GM12875 (cell line): ENCODE measurements at regions not wholly inside any gene's neighbourhood (a gene's known extent, or its start where the extent isn't known, plus 50 kb on each side); places are given as distances from the start of the nearest gene placed in this dataset.

Experiments used
- H3K4me3 ChIP-seq: one replicate; pipeline ENCODE4 v1.5.1; 2011; ENCODE audit warnings: low read depth, low read length, control low read depth
- TF ChIP-seq, protein P1 (sequence below): IDR thresholded peaks from 2 replicates; pipeline ENCODE4 v1.5.1; 2011; ENCODE audit warnings: low read depth, mild to moderate bottlenecking, control low read depth, inconsistent platforms, low read length, moderate library complexity, borderline replicate concordance; ENCODE audit not compliant: insufficient read depth

DNA sequence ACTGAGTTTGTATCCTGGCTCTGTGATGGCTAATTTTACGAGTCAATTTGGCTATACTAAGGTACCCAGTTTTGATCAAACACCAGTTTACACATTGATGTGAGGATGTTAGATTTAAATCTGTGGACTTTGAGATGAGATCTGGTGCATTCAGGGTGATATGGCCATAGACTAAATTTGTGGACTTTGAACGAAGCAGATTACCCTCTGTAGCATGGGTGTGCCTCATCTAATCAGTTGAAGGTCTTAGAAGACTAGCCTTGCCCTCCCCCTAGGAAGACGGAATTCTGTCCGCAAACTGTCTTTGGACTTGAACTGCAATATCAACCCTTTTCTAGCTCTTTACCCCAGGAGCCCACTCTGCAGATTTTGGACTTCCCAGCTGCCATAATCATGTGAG lies 547.8 kb upstream of the CITED2 start:
- no peak overlapping the region for H3K4me3 ChIP-seq
- TF ChIP-seq, protein P1, sequence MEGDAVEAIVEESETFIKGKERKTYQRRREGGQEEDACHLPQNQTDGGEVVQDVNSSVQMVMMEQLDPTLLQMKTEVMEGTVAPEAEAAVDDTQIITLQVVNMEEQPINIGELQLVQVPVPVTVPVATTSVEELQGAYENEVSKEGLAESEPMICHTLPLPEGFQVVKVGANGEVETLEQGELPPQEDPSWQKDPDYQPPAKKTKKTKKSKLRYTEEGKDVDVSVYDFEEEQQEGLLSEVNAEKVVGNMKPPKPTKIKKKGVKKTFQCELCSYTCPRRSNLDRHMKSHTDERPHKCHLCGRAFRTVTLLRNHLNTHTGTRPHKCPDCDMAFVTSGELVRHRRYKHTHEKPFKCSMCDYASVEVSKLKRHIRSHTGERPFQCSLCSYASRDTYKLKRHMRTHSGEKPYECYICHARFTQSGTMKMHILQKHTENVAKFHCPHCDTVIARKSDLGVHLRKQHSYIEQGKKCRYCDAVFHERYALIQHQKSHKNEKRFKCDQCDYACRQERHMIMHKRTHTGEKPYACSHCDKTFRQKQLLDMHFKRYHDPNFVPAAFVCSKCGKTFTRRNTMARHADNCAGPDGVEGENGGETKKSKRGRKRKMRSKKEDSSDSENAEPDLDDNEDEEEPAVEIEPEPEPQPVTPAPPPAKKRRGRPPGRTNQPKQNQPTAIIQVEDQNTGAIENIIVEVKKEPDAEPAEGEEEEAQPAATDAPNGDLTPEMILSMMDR: no peak

DNA sequence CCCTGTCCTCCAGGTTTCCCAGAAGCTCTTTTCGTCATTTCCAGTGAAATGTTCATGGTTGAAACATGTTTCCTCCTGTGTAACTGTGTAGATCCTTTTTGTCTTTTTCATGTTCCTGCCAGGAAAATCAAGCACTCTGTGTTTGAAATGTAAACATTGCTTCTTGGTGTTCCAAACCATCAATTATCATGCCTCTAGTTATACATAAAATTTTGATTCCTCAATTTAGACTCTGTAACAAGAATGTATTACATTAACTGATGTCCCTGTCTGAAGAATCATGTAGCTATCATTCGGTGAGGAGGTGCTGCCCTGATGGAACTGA lies 546.3 kb upstream of the CITED2 start:
- H3K4me3 ChIP-seq: no peak overlapping the region
- TF ChIP-seq, protein P1: no peak

DNA sequence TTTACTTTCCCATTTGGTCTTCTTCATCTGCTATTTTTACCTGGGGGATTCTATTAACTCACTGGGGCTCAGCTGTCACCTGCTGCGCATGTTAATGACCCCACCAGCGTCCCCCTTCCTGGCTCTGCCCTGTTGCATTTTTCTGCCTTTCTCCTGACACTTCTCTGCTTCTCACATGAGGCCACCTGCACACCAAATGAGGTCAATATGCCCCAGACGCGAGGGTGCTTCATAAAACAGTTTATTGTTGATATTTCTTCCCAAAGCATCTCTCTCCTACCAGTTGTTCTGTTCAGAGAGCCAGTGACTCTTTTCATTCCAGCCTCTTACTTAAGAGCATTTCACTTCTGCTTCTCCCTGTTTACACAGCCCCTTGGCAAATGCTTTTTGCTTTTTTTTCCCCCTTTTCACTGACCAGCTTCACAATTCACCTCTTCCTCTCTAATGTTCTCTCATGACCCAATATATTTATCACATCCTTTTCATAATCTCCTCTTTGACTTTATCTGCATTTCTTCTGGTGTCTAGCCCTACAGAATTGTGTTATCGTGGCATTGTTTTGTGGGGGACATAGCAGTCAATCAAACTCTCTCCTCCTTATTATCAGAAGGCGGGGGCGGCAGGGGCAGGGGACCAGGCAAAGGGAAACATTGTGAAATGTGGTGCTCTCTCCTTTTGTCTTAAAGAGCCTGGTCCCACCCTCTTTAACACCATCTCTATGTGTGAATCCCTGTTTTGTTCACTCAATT lies 545.8 kb upstream of the CITED2 start:
- H3K4me3 ChIP-seq: no peak overlapping the region
- TF ChIP-seq, protein P1: no peak

DNA sequence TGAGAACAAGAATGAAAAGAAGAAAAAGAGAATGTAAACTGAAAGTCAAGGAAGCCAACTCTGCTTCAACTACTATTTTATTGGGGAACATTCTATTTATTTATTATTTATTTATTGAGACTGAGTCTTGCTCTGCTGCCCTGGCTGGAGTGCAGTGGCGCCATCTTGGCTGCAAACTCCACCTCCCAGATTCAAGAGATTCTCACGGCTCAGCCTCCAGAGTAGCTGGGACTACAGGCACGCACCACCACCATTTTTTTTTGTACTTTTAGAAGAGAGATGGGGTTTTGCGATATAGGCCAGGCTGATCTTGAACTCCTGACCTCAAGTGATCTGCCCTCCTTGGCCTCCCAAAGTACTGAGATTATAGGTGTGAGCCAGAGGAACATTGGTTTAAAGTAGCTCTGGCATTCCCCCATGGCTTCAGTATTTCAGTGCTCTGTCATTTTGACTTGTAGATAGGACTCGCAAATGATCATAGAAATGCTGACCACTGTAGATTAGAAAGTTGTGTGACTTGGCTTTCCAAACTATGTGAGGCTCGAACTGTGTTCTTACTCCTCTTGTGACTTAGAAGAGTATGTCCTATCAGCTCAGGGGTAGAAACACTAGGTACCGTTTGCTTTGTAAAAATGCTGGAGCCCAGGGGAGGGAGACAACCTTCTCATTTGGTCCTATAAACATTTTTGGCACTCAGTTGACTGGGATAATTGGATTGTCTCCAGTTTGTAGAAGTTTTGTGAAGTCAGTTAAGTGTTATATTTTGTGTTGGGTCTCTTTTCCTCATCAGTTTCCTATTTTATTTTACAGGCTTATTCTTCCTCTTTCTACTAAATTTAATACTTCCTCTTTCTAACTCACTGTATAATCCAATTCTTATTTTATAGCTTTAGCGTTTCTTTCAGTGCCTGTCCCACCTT lies 544.9 kb upstream of the CITED2 start:
- H3K4me3 ChIP-seq: no peak overlapping the region
- TF ChIP-seq, protein P1: no peak

DNA sequence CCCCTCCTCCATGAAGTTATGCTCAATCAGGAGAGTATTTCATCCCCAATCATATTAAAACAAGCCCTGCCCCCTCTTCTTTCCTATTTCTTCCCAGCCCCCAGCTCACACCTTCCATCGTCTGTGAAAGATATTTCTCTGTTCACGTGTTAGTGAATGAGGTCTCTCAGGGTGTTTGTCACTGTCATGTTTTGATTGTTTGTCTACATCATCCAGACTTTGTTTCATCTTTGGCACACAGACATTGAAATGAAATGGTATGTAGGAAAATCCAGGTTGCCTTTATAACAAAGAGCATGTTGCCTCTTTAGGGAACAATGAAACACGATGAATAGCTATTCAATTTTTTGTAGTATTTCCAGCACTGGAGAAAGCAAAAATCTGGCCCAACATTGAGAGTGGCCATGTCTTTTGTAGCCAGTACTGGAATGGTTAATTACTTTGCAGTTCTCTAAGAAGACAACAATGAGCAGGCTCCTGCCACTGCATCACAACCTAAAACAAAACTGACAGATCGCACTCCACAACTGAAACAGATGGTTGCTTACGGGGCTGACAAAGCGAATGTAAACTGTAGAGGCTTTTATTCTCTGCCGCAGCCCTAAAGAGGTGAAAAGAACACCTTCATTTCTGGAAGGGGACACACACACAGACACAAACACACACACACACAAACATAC lies 543.6 kb upstream of the CITED2 start:
- H3K4me3 ChIP-seq: no peak overlapping the region
- TF ChIP-seq, protein P1: no peak

DNA sequence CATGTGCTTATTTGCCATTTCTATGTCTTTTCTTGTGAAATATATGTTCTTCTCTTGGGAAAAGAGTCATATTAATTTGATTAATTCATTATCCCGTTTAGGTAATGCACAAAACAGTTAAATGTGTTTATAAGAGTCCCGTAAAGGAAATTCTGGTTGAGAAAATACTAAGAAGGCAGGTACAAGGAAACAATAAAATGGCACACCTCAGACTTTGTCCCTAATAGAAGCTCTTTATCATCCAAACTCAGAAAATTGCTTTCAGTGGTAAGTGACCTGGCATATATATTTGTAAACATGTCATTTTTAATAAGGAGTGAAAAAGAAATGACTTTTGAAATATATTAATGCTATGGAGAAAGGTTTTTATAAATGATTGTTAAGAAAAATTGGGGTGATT lies 540.5 kb upstream of the CITED2 start:
- H3K4me3 ChIP-seq: no peak overlapping the region
- TF ChIP-seq, protein P1: no peak
